Stimulated activated naive CD8-positive, alpha-beta T cell treated with anti-CD3 and anti-CD28 coated beads, Interleukin-15, Interleukin-2, amounts not matched to agents 100 U/mL and 50 U/mL, for 24 hours (primary cell): ENCODE measurements at regions not wholly inside any gene's neighbourhood (a gene's known extent, or its start where the extent isn't known, plus 50 kb on each side); places are given as distances from the start of the nearest gene placed in this dataset.
"Not testable (repeated sequence)": the region's sequence is repeated elsewhere in the genome, so short reads cannot be mapped to it uniquely, and the experiment has no call there.

Source experiments
- ATAC-seq: fragments of 150-1000 bp; cut with Tn5 transposase; one replicate; pipeline ENCODE4 v1.10.0; 2021
- DNase-seq: peaks from one replicate; pipeline ENCODE4 v3.0.0; 2021

- DNase-seq (no peak), ATAC-seq (no peak)
Observed at GRCh38 chr1:88560621-88561020, 123.5 kb upstream of the PKN2 start.

GRCh38 chr1:88562991-88563390, 121.1 kb upstream of the PKN2 start:
- ATAC-seq: no peak
- DNase-seq: no peak

GRCh38 chr1:88566615-88567387, 117.3 kb upstream of the PKN2 start:
- DNase-seq (no peak), ATAC-seq (no peak)

GRCh38 chr1:88571506-88571905, 112.6 kb upstream of the PKN2 start:
- ATAC-seq (no peak), DNase-seq (no peak)

- DNase-seq (no peak), ATAC-seq (no peak)
Observed at GRCh38 chr1:88579598-88579997, 104.5 kb upstream of the PKN2 start.

GRCh38 chr1:88581703-88582102, 102.4 kb upstream of the PKN2 start:
- no peak for ATAC-seq

GRCh38 chr1:88593358-88593757, 90.7 kb upstream of the PKN2 start:
- no peak for DNase-seq
- ATAC-seq: no peak

More at GRCh38 chr1:88581703-88582102, 102.4 kb upstream of the PKN2 start:
- no peak for DNase-seq

GRCh38 chr1:88595355-88596002, 88.6 kb upstream of the PKN2 start:
- DNase-seq (no peak), ATAC-seq (peak; percentile 63)

- not testable (repeated sequence) for DNase-seq, ATAC-seq
Observed at GRCh38 chr1:88597973-88598372, 86.1 kb upstream of the PKN2 start.

- DNase-seq (no peak), ATAC-seq (peak; percentile 43)
Observed at GRCh38 chr1:88608139-88608943, 75.7 kb upstream of the PKN2 start.

GRCh38 chr1:88609051-88609450, 75.0 kb upstream of the PKN2 start:
- ATAC-seq (no peak), DNase-seq (no peak)

- ATAC-seq (no peak), DNase-seq (no peak)
Observed at GRCh38 chr1:88610687-88611086, 73.4 kb upstream of the PKN2 start.

- no peak for DNase-seq
- no peak for ATAC-seq
Observed at GRCh38 chr1:88612292-88612691, 71.8 kb upstream of the PKN2 start.

- DNase-seq: no peak
- ATAC-seq: no peak
Observed at GRCh38 chr1:88612773-88613172, 71.3 kb upstream of the PKN2 start.

- DNase-seq (no peak), ATAC-seq (no peak)
Observed at GRCh38 chr1:88618331-88618730, 65.7 kb upstream of the PKN2 start.

- ATAC-seq, DNase-seq: not testable (repeated sequence)
Observed at GRCh38 chr1:88623101-88623500, 61.0 kb upstream of the PKN2 start.
